ENCODE measurements at regions not wholly inside any gene's neighbourhood (a gene's known extent, or its start where the extent isn't known, plus 50 kb on each side); places are given as distances from the start of the nearest gene placed in this dataset.

DNA sequence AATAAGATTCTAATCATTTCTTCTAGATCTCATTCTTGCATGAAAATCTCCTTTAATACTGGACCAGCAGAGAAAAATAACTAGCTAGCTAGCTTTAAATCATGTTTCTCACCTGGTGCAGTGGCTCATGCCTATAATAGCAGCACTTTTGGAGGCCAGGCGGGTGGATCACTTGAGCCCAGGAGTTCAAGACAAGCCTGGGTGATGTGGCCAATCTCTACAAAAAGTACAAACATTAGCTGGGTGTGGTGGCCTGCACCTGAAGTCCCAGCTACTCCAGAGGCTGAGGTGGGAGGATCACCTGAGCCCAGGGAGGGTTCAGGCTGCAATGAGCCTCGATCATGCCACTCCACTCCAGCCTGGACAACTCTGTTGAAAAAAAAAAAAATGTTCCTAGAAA is 99.2 kb downstream of the BAMBI start:
- TF ChIP-seq, protein P1, sequence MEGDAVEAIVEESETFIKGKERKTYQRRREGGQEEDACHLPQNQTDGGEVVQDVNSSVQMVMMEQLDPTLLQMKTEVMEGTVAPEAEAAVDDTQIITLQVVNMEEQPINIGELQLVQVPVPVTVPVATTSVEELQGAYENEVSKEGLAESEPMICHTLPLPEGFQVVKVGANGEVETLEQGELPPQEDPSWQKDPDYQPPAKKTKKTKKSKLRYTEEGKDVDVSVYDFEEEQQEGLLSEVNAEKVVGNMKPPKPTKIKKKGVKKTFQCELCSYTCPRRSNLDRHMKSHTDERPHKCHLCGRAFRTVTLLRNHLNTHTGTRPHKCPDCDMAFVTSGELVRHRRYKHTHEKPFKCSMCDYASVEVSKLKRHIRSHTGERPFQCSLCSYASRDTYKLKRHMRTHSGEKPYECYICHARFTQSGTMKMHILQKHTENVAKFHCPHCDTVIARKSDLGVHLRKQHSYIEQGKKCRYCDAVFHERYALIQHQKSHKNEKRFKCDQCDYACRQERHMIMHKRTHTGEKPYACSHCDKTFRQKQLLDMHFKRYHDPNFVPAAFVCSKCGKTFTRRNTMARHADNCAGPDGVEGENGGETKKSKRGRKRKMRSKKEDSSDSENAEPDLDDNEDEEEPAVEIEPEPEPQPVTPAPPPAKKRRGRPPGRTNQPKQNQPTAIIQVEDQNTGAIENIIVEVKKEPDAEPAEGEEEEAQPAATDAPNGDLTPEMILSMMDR (conservative IDR thresholded peaks at IDR 0.05; ENCODE audit: low read length) = no peak
- no peak for TF ChIP-seq EZH2phosphoT487 (IDR thresholded peaks at IDR 0.05; ENCODE audit: borderline replicate concordance)

All from Loucy (cell line).